B cell (primary cell): ENCODE measurements at regions not wholly inside any gene's neighbourhood (a gene's known extent, or its start where the extent isn't known, plus 50 kb on each side); places are given as distances from the start of the nearest gene placed in this dataset.

Source experiments
- ATAC-seq: fragments of 200-7000 bp; cut with Tn5 transposase; one replicate; pipeline ENCODE4 v1.10.0; 2021; ENCODE audit warnings: low read depth, mild to moderate bottlenecking, moderate number of reproducible peaks, moderate library complexity
- CTCF ChIA-PET: fragments of 350-600 bp; sonication (Branson Sonifier 250); formaldehyde crosslinking; loops from one replicate; lab custom pipeline; 2021; ENCODE audit warnings: antibody characterized with exemption, inconsistent platforms; lab: Charles Lee
- POLR2A ChIA-PET: fragments of 350-600 bp; sonication (Branson Sonifier 250); formaldehyde crosslinking; loops from one replicate; lab custom pipeline; 2021; ENCODE audit warnings: antibody characterized with exemption; lab: Charles Lee
- DNase-seq: peaks from one replicate; pipeline ENCODE4 v3.0.0; 2013
- H2AFZ ChIP-seq: 2 replicates; pipeline ENCODE4 v1.6.1; 2012; ENCODE audit warnings: mild to moderate bottlenecking, low read depth, low read length; ENCODE audit not compliant: insufficient read depth, poor library complexity, severe bottlenecking
- H3K27ac ChIP-seq, 2 donors: 1 replicate in 1 of 2; 2 replicates in 1 of 2; pipeline ENCODE4 v1.5.1; 2012 to 2013; ENCODE audit warnings: low read length in 2 of 2, mild to moderate bottlenecking in 2 of 2, moderate library complexity in 1 of 2
- H3K27me3 ChIP-seq, 4 experiments: fragments of 200-600 bp in 1 of 4; sonication (generic) in 1 of 4; replicated peaks in 1 of 4; 1 replicate in 2 of 4; 2 replicates in 2 of 4; pipeline versions ENCODE4 v1.6.1 to v1.7.0; 2013 to 2016; ENCODE audit warnings: low read length in 3 of 4, mild to moderate bottlenecking in 2 of 4, mixed read lengths in 1 of 4, moderate library complexity in 1 of 4; ENCODE audit not compliant: insufficient read depth in 4 of 4, control insufficient read depth in 3 of 4; ENCODE audit errors: control extremely low read depth in 1 of 4
- H3K36me3 ChIP-seq, 2 experiments: replicated peaks in 1 of 2; 1 replicate in 1 of 2; 2 replicates in 1 of 2; pipeline versions ENCODE4 v1.6.1 to v1.7.1; 2013; ENCODE audit warnings: low read length in 1 of 2; ENCODE audit not compliant: insufficient read depth in 2 of 2, control insufficient read depth in 1 of 2; ENCODE audit errors: control extremely low read depth in 1 of 2, extremely low read depth in 1 of 2
- H3K4me1 ChIP-seq, 2 donors: fragments of 200-600 bp in 1 of 2; sonication (generic) in 1 of 2; 1 replicate in 1 of 2; 2 replicates in 1 of 2; pipeline versions ENCODE4 v1.5.1 to v1.6.1; 2013 to 2017; ENCODE audit warnings: low read length in 2 of 2; ENCODE audit not compliant: control insufficient read depth in 2 of 2, insufficient read depth in 2 of 2
- H3K4me2 ChIP-seq: replicated peaks from 2 replicates; pipeline ENCODE3; 2012; ENCODE audit warnings: mild to moderate bottlenecking, low read depth, low read length; ENCODE audit not compliant: poor library complexity, severe bottlenecking
- H3K4me3 ChIP-seq, 5 experiments: fragments of 200-600 bp in 1 of 5; sonication (generic) in 1 of 5; 1 replicate in 3 of 5; 2 replicates in 2 of 5; pipeline versions ENCODE4 v1.5.1 to v1.7.0; 2011 to 2016; ENCODE audit warnings: low read length in 4 of 5, mild to moderate bottlenecking in 4 of 5, low read depth in 2 of 5, control low read depth in 1 of 5, moderate library complexity in 1 of 5; ENCODE audit not compliant: insufficient read depth in 1 of 5; ENCODE audit errors: control extremely low read depth in 1 of 5, extremely low read depth in 1 of 5
- H3K79me2 ChIP-seq: fragments of 200-600 bp; sonication (generic); one replicate; pipeline ENCODE4 v1.6.0; 2016; ENCODE audit warnings: low read length; ENCODE audit not compliant: control insufficient read depth, insufficient read depth
- H3K9ac ChIP-seq: fragments of 200-600 bp; sonication (generic); 2 replicates; pipeline ENCODE4 v1.6.1; 2017; ENCODE audit warnings: mild to moderate bottlenecking, low read length, moderate library complexity
- H3K9me3 ChIP-seq, 3 donors: one replicate each; pipeline versions ENCODE4 v1.6.1 to v1.7.1; 2013; ENCODE audit warnings: low read length in 2 of 3; ENCODE audit not compliant: control insufficient read depth in 2 of 3, insufficient read depth in 1 of 3; ENCODE audit errors: control extremely low read depth in 1 of 3
- H4K20me1 ChIP-seq: 2 replicates; pipeline ENCODE4 v1.6.0; 2012; ENCODE audit warnings: mild to moderate bottlenecking, low read length; ENCODE audit not compliant: insufficient read depth, control insufficient read depth, poor library complexity, severe bottlenecking
- H3K27ac Mint-ChIP-seq: one replicate; pipeline ENCODE4 v1.8.0; 2021; ENCODE audit warnings: mixed read lengths
- H3K27me3 Mint-ChIP-seq: one replicate; pipeline ENCODE4 v1.8.0; 2021; ENCODE audit warnings: mixed read lengths
- H3K4me1 Mint-ChIP-seq: one replicate; pipeline ENCODE4 v1.8.0; 2021; ENCODE audit warnings: mixed read lengths
- H3K4me3 Mint-ChIP-seq: one replicate; pipeline ENCODE4 v1.8.0; 2021; ENCODE audit warnings: mixed read lengths
- H3K9me3 Mint-ChIP-seq: one replicate; pipeline ENCODE4 v1.8.0; 2022; ENCODE audit warnings: mixed read lengths; ENCODE audit not compliant: insufficient read depth
- CTCF ChIP-seq: fragments of 200-600 bp; IDR thresholded peaks from one replicate; pipeline ENCODE4 v1.8.0; 2022; ENCODE audit warnings: antibody characterized with exemption, mild to moderate bottlenecking
- EZH2 ChIP-seq: IDR thresholded peaks from 2 replicates; pipeline ENCODE4 v1.6.1; 2012; ENCODE audit warnings: borderline replicate concordance, low read depth, mild to moderate bottlenecking, moderate library complexity, low read length; ENCODE audit not compliant: insufficient read depth, poor library complexity, severe bottlenecking
- WGBS: methylation state at CpG from one replicate; pipeline ENCODE4 v1.1.5; 2013; ENCODE audit warnings: missing lambda C conversion rate; ENCODE audit not compliant: insufficient coverage; 5-methylcytosine and 5-hydroxymethylcytosine counted together
- intact Hi-C: fragments of 100-400 bp; cut with micrococcal nuclease; formaldehyde crosslinking; loops from one replicate; pipeline ENCODE4 v1.10.0; 2022

GRCh38 chr13:111528513-111528912 lies 208.1 kb downstream of the TEX29 start:
- no peaks in the 10 kb centered on the region for H4K20me1 ChIP-seq
- DNase-seq (no peak), ATAC-seq (no peak)
- H3K4me1 Mint-ChIP-seq = no peaks in the 10 kb centered on the region
- no peak overlapping the region for H3K4me3 Mint-ChIP-seq
- H3K27ac ChIP-seq = no peak overlapping the region
- WGBS = 90% methylated on average over 2 of the region's 3 CpGs
- H2AFZ ChIP-seq = no peak overlapping the region
- CTCF ChIA-PET = no interaction called here
- H3K9me3 ChIP-seq = no peaks in the 10 kb centered on the region
- POLR2A ChIA-PET = no interaction called here
- no peak overlapping the region for H3K27ac Mint-ChIP-seq
- H3K9ac ChIP-seq = no peak overlapping the region
- intact Hi-C loops = no loop called here
- H3K4me1 ChIP-seq = no peaks in the 10 kb centered on the region
- peaks cover 0 to 3% (median 0%) of the 10 kb centered on the region in 4 experiments for H3K27me3 ChIP-seq
- H3K4me2 ChIP-seq = no peak overlapping the region
- no peak overlapping the region for H3K4me3 ChIP-seq
- no peaks in the 10 kb centered on the region for H3K9me3 Mint-ChIP-seq
- H3K36me3 ChIP-seq = no peaks in the 10 kb centered on the region
- H3K79me2 ChIP-seq = no peaks in the 10 kb centered on the region
- peaks cover 23% of the 10 kb centered on the region for H3K27me3 Mint-ChIP-seq
- no peak for TF ChIP-seq EZH2
- no peak for TF ChIP-seq CTCF

- no peak for ATAC-seq
These were observed 209.9 kb downstream of the TEX29 start for GRCh38 chr13:111530137-111530870.

More at GRCh38 chr13:111530137-111530870, 209.9 kb downstream of the TEX29 start:
- no peaks in the 10 kb centered on the region for H4K20me1 ChIP-seq
- no peaks in the 10 kb centered on the region for H3K36me3 ChIP-seq
- no peaks in the 10 kb centered on the region for H3K9me3 Mint-ChIP-seq
- no peak overlapping the region for H3K4me2 ChIP-seq
- ChIA-PET CTCF (no interaction called here), POLR2A (no interaction called here)
- H3K27ac ChIP-seq = no peak overlapping the region
- no peaks in the 10 kb centered on the region for H3K79me2 ChIP-seq
- no peak for DNase-seq
- H3K4me3 Mint-ChIP-seq = no peak overlapping the region
- 87% methylated on average over 17 of the region's 17 CpGs for WGBS
- intact Hi-C loops = no loop called here
- H3K27me3 ChIP-seq = peaks cover 0 to 3% (median 0%) of the 10 kb centered on the region in 4 experiments
- H3K27me3 Mint-ChIP-seq = peaks cover 25% of the 10 kb centered on the region
- no peak overlapping the region for H2AFZ ChIP-seq
- TF ChIP-seq CTCF (no peak), EZH2 (no peak)
- no peaks in the 10 kb centered on the region for H3K4me1 ChIP-seq
- H3K27ac Mint-ChIP-seq = no peak overlapping the region
- no peaks in the 10 kb centered on the region for H3K9me3 ChIP-seq
- H3K4me1 Mint-ChIP-seq = no peaks in the 10 kb centered on the region
- H3K9ac ChIP-seq = no peak overlapping the region
- H3K4me3 ChIP-seq = no peak overlapping the region
